Stimulated activated CD8-positive, alpha-beta memory T cell treated with anti-CD3 and anti-CD28 coated beads, Interleukin-4, amount 100 ng/mL, for 4 hours (primary cell): ENCODE measurements at regions not wholly inside any gene's neighbourhood (a gene's known extent, or its start where the extent isn't known, plus 50 kb on each side); places are given as distances from the start of the nearest gene placed in this dataset.

Source experiments
- DNase-seq, 2 donors: peaks; one replicate each; pipeline ENCODE4 v3.0.0-alpha.2; 2020; ENCODE audit warnings: low read depth in 2 of 2, low spot score in 1 of 2

GRCh38 chr12:24480766-24481449 lies 468.0 kb downstream of the BCAT1 start:
- no peak for DNase-seq

DNA sequence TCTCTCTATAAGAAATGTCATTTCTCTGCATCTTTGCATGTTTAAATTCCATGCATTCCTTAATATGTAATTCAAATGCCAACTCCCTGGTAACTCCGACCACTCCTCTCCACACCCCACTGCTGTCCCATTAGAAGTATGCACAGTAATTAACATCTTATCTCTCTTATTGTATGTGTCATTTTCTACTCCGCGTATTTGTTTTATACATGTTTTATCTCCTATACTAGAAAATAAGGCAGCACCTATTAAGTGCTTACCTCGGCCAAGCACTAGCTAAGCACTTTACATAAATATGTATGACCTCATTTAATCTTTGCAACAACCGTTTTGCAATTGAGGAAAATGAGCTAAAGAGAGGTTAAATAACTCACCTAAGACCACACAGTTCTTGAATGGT lies 469.8 kb downstream of the BCAT1 start:
- no peak for DNase-seq

GRCh38 chr12:24478254-24478653 lies 470.6 kb downstream of the BCAT1 start:
- no peak for DNase-seq

- no peak for DNase-seq
Measured at GRCh38 chr12:24476310-24476709, 472.6 kb downstream of the BCAT1 start.

DNA sequence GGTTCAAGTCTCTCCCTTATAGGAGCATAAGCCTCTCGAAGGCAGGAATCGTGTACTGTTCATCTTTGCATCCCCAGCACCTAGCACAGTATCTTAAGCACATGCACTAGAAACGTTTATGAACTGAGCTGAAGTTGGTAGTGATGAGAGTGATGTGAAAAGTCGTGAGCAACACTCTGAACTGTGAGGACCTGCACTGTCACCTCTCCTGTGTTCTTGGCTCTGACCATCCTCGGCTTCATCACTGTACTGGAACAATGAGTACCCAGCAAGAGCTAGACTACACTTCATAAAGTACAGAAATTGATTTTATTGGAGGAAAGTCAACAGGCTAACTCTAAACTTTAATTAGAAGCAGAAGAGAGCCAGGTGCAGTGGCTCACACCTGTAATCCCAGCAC lies 473.6 kb downstream of the BCAT1 start:
- no peak for DNase-seq

DNA sequence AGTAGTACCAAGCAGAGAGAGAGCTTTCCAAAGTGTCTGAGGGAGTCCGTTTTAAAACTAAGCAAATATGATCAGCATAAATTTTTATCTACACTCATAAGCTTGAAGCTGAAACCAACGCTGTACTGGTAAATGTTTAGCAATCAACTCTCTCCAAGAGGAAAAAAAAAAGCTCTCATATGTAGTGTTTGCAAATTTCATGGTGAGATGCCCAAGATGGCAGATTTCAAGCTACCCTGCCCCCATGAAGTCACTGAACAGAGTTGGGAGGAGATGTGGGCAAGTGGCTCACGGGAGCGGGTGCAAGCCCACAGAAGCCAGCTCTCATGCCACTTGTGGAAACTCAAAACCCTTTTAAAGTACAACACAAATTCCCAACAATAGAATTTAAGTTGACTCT lies 475.8 kb downstream of the BCAT1 start:
- no peak for DNase-seq

GRCh38 chr12:24470050-24470449 lies 478.9 kb downstream of the BCAT1 start:
- no peak for DNase-seq

GRCh38 chr12:24469089-24469488 lies 479.8 kb downstream of the BCAT1 start:
- no peak for DNase-seq

GRCh38 chr12:24467226-24467625 lies 481.7 kb downstream of the BCAT1 start:
- DNase-seq = no peak

DNA sequence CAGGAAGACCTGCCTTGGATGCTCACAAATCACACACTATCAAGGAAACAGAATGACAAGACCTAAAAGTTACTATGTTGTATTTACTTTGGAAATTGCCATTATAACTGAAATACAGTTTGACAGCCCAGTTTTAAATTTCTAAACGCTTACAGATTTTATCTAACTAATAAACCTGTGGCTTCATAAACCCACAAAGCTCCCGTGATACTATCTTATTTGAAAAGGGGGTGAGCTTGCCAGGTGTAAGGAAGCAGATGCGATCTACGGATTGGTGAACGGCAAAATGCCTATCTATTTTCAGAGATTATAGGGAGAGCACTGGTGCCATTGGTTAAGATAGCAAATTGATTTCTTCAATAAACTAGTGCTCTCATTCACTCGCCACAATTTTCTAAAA lies 485.5 kb downstream of the BCAT1 start:
- no peak for DNase-seq

GRCh38 chr12:24462946-24463345 lies 486.0 kb downstream of the BCAT1 start:
- DNase-seq = no peak

DNA sequence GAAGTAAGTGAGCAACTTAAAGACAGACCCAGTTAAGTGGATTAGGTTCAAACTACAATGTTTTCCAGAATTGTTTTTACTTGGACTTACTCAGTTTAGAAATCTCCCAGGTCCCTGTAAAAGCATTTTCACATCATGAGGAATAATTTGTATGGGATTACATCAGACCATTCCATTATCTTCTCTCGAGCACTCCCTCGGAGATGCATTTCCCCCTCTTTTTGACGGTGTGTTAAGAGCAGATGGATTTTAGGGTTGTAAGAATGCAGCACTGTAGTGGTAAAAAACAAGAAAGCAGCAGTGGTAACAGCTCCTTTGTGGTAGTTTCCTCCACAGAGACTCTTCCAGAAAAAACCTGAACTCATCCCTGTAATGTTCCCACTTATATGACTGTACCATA lies 488.4 kb downstream of the BCAT1 start:
- no peak for DNase-seq

DNA sequence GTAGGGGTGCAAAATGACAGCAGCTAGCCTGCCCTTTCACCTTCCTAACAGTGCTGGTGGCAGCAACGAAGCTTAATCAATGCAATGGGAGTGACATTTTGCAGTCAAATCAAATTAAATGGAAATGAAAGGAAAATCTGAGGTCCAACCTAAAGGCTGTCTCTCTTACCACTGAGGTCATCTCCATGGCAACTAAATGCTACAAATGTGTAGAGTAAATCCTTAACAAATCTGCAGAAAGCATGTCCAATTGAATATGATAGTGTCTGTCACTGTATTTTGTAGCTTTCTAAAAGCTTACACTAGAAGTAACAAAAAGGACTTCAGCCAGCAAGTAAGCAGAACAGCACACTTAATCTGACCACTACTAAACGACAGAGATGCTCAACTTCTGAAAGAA lies 488.8 kb downstream of the BCAT1 start:
- DNase-seq = no peak

DNA sequence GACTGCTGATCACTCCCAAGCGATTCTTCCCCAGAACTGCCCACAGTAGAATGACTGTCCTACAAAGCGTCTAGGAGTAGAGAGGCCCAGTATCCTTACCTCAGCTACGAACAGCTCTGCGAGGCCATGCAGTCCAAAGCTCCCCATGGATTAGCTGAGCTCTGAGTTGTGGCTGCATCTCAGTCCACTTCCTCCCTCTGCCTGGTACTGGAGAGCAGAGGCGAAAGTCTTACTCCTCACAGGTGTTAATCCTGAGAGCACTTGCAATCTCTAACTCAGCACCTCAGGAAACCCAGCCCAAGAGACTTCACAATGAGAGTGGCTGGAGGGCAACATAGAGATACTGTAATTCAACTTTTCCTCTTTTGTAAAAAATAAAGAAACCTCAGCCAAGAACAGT lies 493.1 kb downstream of the BCAT1 start:
- no peak for DNase-seq

DNA sequence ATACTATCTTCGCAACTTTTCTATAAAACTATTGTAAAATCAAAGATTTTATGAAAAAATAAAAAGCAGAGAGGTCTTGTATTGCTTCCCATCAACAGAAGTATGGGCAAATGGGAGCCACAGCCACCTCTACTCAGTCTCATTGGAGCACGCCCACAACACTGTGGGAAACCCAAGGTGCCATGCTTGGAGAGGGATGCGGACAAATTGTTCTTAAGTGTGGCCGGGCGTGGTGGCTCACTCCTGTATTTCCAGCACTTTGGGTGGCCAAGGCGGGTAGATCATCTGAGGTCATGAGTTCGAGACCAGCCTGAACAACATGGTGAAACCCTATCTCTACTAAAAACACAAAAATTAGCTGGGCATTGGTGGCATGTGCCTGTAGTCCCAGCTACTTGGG lies 498.2 kb upstream of the SOX5 start:
- DNase-seq = no peak

GRCh38 chr12:24446287-24446686 lies 496.8 kb upstream of the SOX5 start:
- no peak for DNase-seq

DNA sequence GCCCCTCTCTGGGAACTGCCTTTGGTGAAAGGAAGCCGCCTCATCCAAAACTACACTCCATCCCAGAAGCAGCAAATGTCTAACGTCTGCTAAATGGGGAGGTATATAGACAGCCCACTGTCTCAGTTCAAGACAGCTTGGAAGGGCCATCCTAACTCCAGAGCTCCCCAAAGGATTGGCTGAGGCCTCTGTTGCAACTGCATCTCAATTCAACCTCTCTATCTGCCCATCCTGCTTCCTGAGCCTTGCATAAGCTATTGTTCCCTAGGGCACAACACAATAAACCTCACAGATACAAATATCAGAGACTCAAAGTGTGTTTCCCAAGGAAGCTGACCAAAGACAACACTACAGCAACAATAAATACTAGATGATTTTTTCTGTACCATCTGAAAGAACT lies 495.2 kb upstream of the SOX5 start:
- DNase-seq = no peak

DNA sequence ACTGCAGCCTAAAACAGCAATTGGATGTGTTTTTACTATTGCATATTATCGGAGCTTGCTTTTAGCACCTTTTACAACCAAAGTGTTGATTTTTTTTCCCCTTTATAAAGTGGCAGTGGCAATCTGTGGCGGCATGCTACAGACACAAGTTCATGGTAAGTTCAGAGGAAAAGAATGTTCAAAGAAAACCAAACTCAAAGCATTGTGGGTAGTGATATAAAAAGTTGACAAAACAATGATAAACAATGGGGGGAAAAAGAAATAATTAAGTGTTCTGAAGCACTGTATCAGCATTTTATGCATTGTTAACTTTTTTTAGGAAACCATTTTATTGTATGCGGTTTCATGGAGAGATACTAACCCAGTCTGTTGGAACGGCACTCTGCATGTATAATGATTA lies 492.0 kb upstream of the SOX5 start:
- no peak for DNase-seq

DNA sequence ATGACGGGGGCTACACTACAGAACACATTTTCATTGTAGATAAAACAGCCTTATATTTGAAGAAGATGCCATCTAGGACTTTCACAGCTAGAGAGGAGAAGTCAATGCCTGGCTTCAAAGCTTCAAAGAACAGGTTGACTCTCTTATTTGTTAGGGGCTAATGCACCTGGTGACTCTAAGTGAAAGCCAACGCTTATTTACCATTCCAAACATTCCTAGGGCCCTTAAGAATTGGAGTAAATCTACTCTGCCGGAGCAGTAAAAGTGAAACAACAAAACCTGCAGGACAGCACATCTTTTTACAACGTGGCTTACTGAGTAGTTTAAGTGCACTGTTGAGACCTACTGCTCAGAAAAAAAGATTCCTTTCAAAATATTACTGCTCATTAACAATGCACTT lies 487.2 kb upstream of the SOX5 start:
- DNase-seq = no peak

DNA sequence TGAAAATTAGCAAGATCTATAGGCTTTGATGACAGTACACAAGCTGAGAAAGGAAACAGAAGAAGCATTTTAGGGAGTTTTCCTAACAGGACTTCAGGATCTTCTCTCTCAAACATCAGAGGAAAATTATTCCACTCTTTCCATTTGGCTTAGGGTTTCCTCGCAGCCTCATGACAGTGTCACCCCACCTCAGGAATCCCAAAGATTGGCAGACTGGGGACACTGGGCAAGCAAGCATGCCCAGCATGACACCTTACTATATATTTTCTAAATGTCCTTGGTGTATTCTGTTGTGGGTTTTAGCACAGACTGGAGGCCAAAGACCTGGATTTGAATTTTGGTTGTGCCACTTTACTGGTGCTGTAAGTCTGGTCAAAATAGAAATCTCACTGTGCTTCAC lies 482.4 kb upstream of the SOX5 start:
- DNase-seq = no peak

GRCh38 chr12:24427776-24428175 lies 478.3 kb upstream of the SOX5 start:
- no peak for DNase-seq

- DNase-seq = no peak
Measured at GRCh38 chr12:24425601-24425970, 476.1 kb upstream of the SOX5 start.

DNA sequence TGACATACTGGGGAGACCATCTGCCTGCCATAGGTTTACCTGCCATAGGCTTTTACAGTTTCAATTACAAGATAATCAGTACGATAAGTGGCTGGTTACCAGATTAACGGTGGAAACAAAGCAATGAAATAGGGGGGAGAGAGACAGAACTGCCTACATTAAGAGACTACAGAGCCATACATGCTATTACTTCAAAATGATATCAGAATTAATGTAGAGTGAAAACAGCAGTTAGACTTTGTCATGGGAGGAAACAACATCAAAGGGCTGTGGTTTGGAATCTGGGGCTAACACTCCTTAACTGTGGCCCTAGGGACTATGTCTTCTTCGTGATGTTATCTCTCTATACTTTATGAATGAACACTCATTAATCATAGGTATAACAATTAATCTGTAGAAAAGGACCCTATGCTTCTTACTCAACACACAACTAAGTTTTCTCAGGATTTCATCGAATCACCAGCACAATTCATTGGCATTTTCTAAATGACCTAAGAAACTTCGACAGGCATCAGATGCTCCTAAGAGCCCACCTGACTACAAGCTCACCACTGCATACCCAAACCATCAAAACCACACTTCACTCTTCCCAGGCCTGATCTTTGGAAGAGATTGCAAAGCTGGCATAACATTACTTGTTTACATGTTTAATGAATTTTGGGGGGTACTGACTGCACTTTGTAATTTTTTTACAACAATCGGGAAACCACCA lies 475.6 kb upstream of the SOX5 start:
- DNase-seq = no peak
